PC-9 (cell line): ENCODE measurements at regions not wholly inside any gene's neighbourhood (a gene's known extent, or its start where the extent isn't known, plus 50 kb on each side); places are given as distances from the start of the nearest gene placed in this dataset.

ENCODE experiments used
- BruUV-seq: library from RNA; stranded (reverse); fragments of 400-500 nt; replicated peaks from 2 replicates; lab custom pipeline; 2021; lab: Mats Ljungman, UMichigan
- CTCF ChIA-PET: fragments of 300-600 bp; sonication (Branson Sonifier 250); formaldehyde crosslinking; loops from one replicate; lab custom pipeline; 2022; ENCODE audit warnings: antibody characterized with exemption; lab: Charles Lee
- POLR2A ChIA-PET: fragments of 300-600 bp; sonication (Branson Sonifier 250); formaldehyde crosslinking; loops from one replicate; lab custom pipeline; 2022; ENCODE audit warnings: antibody characterized with exemption; ENCODE audit not compliant: unreplicated experiment; lab: Charles Lee
- DNase-seq, 2 experiments: peaks; one replicate each; pipeline versions ENCODE4 v3.0.0 to v3.0.0-alpha.2; 2015 to 2022; ENCODE audit warnings: mixed read lengths in 1 of 2
- H2AFZ ChIP-seq: fragments of 200-600 bp; sonication (generic); 2 replicates; pipeline ENCODE4 v1.8.1; 2017; ENCODE audit warnings: antibody characterized with exemption
- H3F3A ChIP-seq: fragments of 200-600 bp; sonication (generic); 2 replicates; pipeline ENCODE4 v1.8.1; 2017; ENCODE audit warnings: antibody characterized with exemption, mild to moderate bottlenecking, low read depth; ENCODE audit not compliant: insufficient read depth
- H3K27ac ChIP-seq: fragments of 200-600 bp; sonication (generic); 2 replicates; pipeline ENCODE4 v1.6.1; 2016; ENCODE audit warnings: mixed run types
- H3K27me3 ChIP-seq: fragments of 200-600 bp; sonication (generic); 2 replicates; pipeline ENCODE4 v1.6.1; 2016; ENCODE audit warnings: low read depth, mixed run types; ENCODE audit not compliant: insufficient read depth
- H3K36me3 ChIP-seq: fragments of 200-600 bp; sonication (generic); 2 replicates; pipeline ENCODE4 v1.6.1; 2016; ENCODE audit warnings: low read depth, mixed run types
- H3K4me1 ChIP-seq: fragments of 200-600 bp; sonication (generic); replicated peaks from 2 replicates; pipeline ENCODE4 v1.6.1; 2016; ENCODE audit warnings: mixed run types; ENCODE audit not compliant: insufficient read depth
- H3K4me2 ChIP-seq: fragments of 200-600 bp; sonication (generic); 2 replicates; pipeline ENCODE4 v1.6.1; 2017; ENCODE audit warnings: mixed run types
- H3K4me3 ChIP-seq: fragments of 200-600 bp; sonication (generic); 2 replicates; pipeline ENCODE4 v1.6.1; 2016; ENCODE audit warnings: mixed run types
- H3K79me2 ChIP-seq: fragments of 200-600 bp; sonication (generic); 2 replicates; pipeline ENCODE4 v1.6.1; 2017; ENCODE audit warnings: low read depth, mixed run types
- H3K9me2 ChIP-seq: fragments of 200-600 bp; sonication (generic); 2 replicates; pipeline ENCODE4 v1.8.1; 2017; ENCODE audit warnings: mild to moderate bottlenecking; ENCODE audit not compliant: insufficient read depth
- H3K9me3 ChIP-seq: fragments of 200-600 bp; sonication (generic); 2 replicates; pipeline ENCODE4 v1.8.1; 2016; ENCODE audit warnings: low read depth; ENCODE audit not compliant: insufficient read depth
- H4K20me1 ChIP-seq: fragments of 200-600 bp; sonication (generic); 2 replicates; pipeline ENCODE4 v1.8.1; 2017; ENCODE audit not compliant: insufficient read depth
- CTCF ChIP-seq: fragments of 200-600 bp; sonication (generic); conservative IDR thresholded peaks from 2 replicates; pipeline ENCODE4 v1.6.1; 2017; ENCODE audit warnings: mixed run types, antibody characterized with exemption, mild to moderate bottlenecking, moderate library complexity
- EZH2 ChIP-seq: fragments of 200-600 bp; sonication (generic); IDR thresholded peaks from 2 replicates; pipeline ENCODE4 v1.8.0; 2017; ENCODE audit warnings: antibody characterized with exemption, low read depth
- intact Hi-C: fragments of 100-400 bp; cut with micrococcal nuclease; formaldehyde crosslinking; loops from one replicate; pipeline ENCODE4 v1.10.0; 2022; ENCODE audit not compliant: unreplicated experiment

GRCh38 chr18:22020127-22020866, 149.1 kb upstream of the GATA6 start:
- intact Hi-C loops: no loop called here
- no peaks in the 10 kb centered on the region for H3K36me3 ChIP-seq
- H3K4me2 ChIP-seq: no peak overlapping the region
- H3K4me3 ChIP-seq: no peak overlapping the region
- H2AFZ ChIP-seq: no peak overlapping the region
- BruUV-seq: no TSS peak
- H3K27ac ChIP-seq: no peak overlapping the region
- no peak for DNase-seq
- H3K4me1 ChIP-seq: no peaks in the 10 kb centered on the region
- H3K79me2 ChIP-seq: no peaks in the 10 kb centered on the region
- no peaks in the 10 kb centered on the region for H3K27me3 ChIP-seq
- no peaks in the 10 kb centered on the region for H3F3A ChIP-seq
- CTCF ChIA-PET: no interaction called here
- H3K9me3 ChIP-seq: no peaks in the 10 kb centered on the region
- POLR2A ChIA-PET: no interaction called here
- H4K20me1 ChIP-seq: no peaks in the 10 kb centered on the region
- no peaks in the 10 kb centered on the region for H3K9me2 ChIP-seq
- no peak for TF ChIP-seq EZH2
- TF ChIP-seq CTCF: no peak

- POLR2A ChIA-PET: no interaction called here
- intact Hi-C loops: no loop called here
These were observed 148.5 kb upstream of the GATA6 start for GRCh38 chr18:22020867-22021370.

GRCh38 chr18:22021701-22022100, 147.7 kb upstream of the GATA6 start:
- no TSS peak for BruUV-seq
- intact Hi-C loops: no loop called here
- Histone ChIP-seq H3K4me2 (no peak overlapping the region), H3F3A (no peaks in the 10 kb centered on the region), H3K9me3 (no peaks in the 10 kb centered on the region), H3K4me3 (no peak overlapping the region), H4K20me1 (no peaks in the 10 kb centered on the region), H3K27ac (no peak overlapping the region), H3K9me2 (no peaks in the 10 kb centered on the region), H3K79me2 (no peaks in the 10 kb centered on the region), H2AFZ (no peak overlapping the region), H3K27me3 (no peaks in the 10 kb centered on the region), H3K36me3 (no peaks in the 10 kb centered on the region), H3K4me1 (no peaks in the 10 kb centered on the region)
- POLR2A ChIA-PET: no interaction called here
- CTCF ChIA-PET: no interaction called here
- no peak for TF ChIP-seq CTCF
- TF ChIP-seq EZH2: no peak
- DNase-seq: no peak

More at GRCh38 chr18:22020867-22021370, 148.5 kb upstream of the GATA6 start:
- Histone ChIP-seq H3K4me3 (no peak overlapping the region), H3K36me3 (no peaks in the 10 kb centered on the region), H2AFZ (no peak overlapping the region), H3K9me2 (no peaks in the 10 kb centered on the region), H3K4me2 (no peak overlapping the region), H3K27ac (no peak overlapping the region), H4K20me1 (no peaks in the 10 kb centered on the region), H3K79me2 (no peaks in the 10 kb centered on the region), H3K9me3 (no peaks in the 10 kb centered on the region), H3K4me1 (no peaks in the 10 kb centered on the region), H3F3A (no peaks in the 10 kb centered on the region), H3K27me3 (no peaks in the 10 kb centered on the region)
- CTCF ChIA-PET: no interaction called here
- TF ChIP-seq EZH2: no peak
- TF ChIP-seq CTCF: no peak
- no TSS peak for BruUV-seq
- no peak for DNase-seq
